SK-N-SH treated with all-trans-retinoic acid at 6 μM for 48 hours (cell line): ENCODE measurements at regions not wholly inside any gene's neighbourhood (a gene's known extent, or its start where the extent isn't known, plus 50 kb on each side); places are given as distances from the start of the nearest gene placed in this dataset.
"Not testable (repeated sequence)": the region's sequence is repeated elsewhere in the genome, so short reads cannot be mapped to it uniquely, and the experiment has no call there.

Experiments
- ATAC-seq: fragments of 200-7000 bp; cut with Tn5 transposase; 3 replicates; pipeline ENCODE4 v1.9.1; 2020; ENCODE audit warnings: mild to moderate bottlenecking, moderate library complexity
- ARNTL ChIP-seq: fragments of 450-650 bp; formaldehyde crosslinking; IDR thresholded peaks from 2 replicates; pipeline ENCODE4 v1.5.0; 2020; ENCODE audit warnings: low read depth, mild to moderate bottlenecking, moderate library complexity, borderline replicate concordance
- BACH2 ChIP-seq: fragments of 250-450 bp; sonication (Bioruptor Pico); IDR thresholded peaks from 2 replicates; pipeline ENCODE4 v1.9.0; 2021; ENCODE audit warnings: mild to moderate bottlenecking, borderline replicate concordance
- CSDC2 ChIP-seq: fragments of 250-450 bp; sonication (Bioruptor Pico); IDR thresholded peaks from 2 replicates; pipeline ENCODE4 v1.5.0; 2020; ENCODE audit warnings: mild to moderate bottlenecking, moderate library complexity
- ESRRG ChIP-seq: fragments of 250-450 bp; sonication (Bioruptor Pico); IDR thresholded peaks from 2 replicates; pipeline ENCODE4 v1.6.1; 2021; ENCODE audit warnings: mild to moderate bottlenecking
- GLIS3 ChIP-seq: fragments of 250-450 bp; sonication (Bioruptor Pico); IDR thresholded peaks from 2 replicates; pipeline ENCODE4 v1.5.0; 2020; ENCODE audit warnings: mild to moderate bottlenecking, moderate library complexity
- ISL1 ChIP-seq: fragments of 250-450 bp; sonication (Bioruptor Pico); IDR thresholded peaks from 2 replicates; pipeline ENCODE4 v2.1.2; 2022; ENCODE audit warnings: mild to moderate bottlenecking, moderate library complexity
- OSR1 ChIP-seq: fragments of 250-450 bp; sonication (Bioruptor Pico); IDR thresholded peaks from 2 replicates; pipeline ENCODE4 v1.8.0; 2022; ENCODE audit warnings: moderate library complexity, mild to moderate bottlenecking, inconsistent platforms
- PPARA ChIP-seq: fragments of 250-450 bp; sonication (Bioruptor Pico); IDR thresholded peaks from 2 replicates; pipeline ENCODE4 v1.5.0; 2020; ENCODE audit warnings: mild to moderate bottlenecking, borderline replicate concordance
- RARB ChIP-seq: fragments of 250-450 bp; sonication (Bioruptor Pico); IDR thresholded peaks from 2 replicates; pipeline ENCODE4 v1.8.0; 2021; ENCODE audit warnings: mild to moderate bottlenecking, moderate library complexity
- SNAI2 ChIP-seq: fragments of 250-450 bp; sonication (Bioruptor Pico); IDR thresholded peaks from 2 replicates; pipeline ENCODE4 v1.5.0; 2020; ENCODE audit warnings: mild to moderate bottlenecking, moderate library complexity
- TCF4 ChIP-seq: fragments of 250-450 bp; sonication (Bioruptor Pico); IDR thresholded peaks from 2 replicates; pipeline ENCODE4 v1.8.0; 2021; ENCODE audit warnings: mild to moderate bottlenecking, moderate library complexity, borderline replicate concordance
- TOX ChIP-seq: fragments of 250-450 bp; sonication (Bioruptor Pico); IDR thresholded peaks from 2 replicates; pipeline ENCODE4 v1.8.0; 2021; ENCODE audit warnings: mild to moderate bottlenecking, moderate library complexity, borderline replicate concordance
- ZFP3 ChIP-seq: fragments of 250-450 bp; sonication (Bioruptor Pico); IDR thresholded peaks from 2 replicates; pipeline ENCODE4 v1.5.0; 2020; ENCODE audit warnings: mild to moderate bottlenecking, moderate library complexity
- ZFP30 ChIP-seq: fragments of 450-650 bp; formaldehyde crosslinking; IDR thresholded peaks from 2 replicates; pipeline ENCODE4 v1.5.0; 2022; ENCODE audit warnings: mild to moderate bottlenecking, moderate library complexity
- ZNF565 ChIP-seq: fragments of 450-650 bp; formaldehyde crosslinking; conservative IDR thresholded peaks from 2 replicates; pipeline ENCODE4 v1.5.0; 2020; ENCODE audit warnings: low read depth, mild to moderate bottlenecking, moderate library complexity
- ZNF70 ChIP-seq: fragments of 450-650 bp; formaldehyde crosslinking; IDR thresholded peaks from 2 replicates; pipeline ENCODE4 v1.5.0; 2020; ENCODE audit warnings: mild to moderate bottlenecking, moderate library complexity
- ZNF8 ChIP-seq: fragments of 450-650 bp; formaldehyde crosslinking; IDR thresholded peaks from 2 replicates; pipeline ENCODE4 v1.5.0; 2020; ENCODE audit warnings: mild to moderate bottlenecking, moderate library complexity
- TF ChIP-seq, protein P1 (sequence below): fragments of 250-450 bp; sonication (Bioruptor Pico); IDR thresholded peaks from 2 replicates; pipeline ENCODE4 v1.8.0; 2020; ENCODE audit warnings: mild to moderate bottlenecking, moderate library complexity, borderline replicate concordance
- TF ChIP-seq, protein P2 (sequence below): fragments of 250-450 bp; sonication (Bioruptor Pico); IDR thresholded peaks from 2 replicates; pipeline ENCODE4 v1.8.0; 2021; ENCODE audit warnings: low read depth, mild to moderate bottlenecking, moderate library complexity, borderline replicate concordance
- TF ChIP-seq, protein P3 (sequence below): fragments of 250-450 bp; sonication (Bioruptor Pico); IDR thresholded peaks from 2 replicates; pipeline ENCODE4 v1.5.1; 2021; ENCODE audit warnings: mild to moderate bottlenecking, moderate library complexity
- TF ChIP-seq, protein P4 (sequence below): fragments of 250-450 bp; sonication (Bioruptor Pico); IDR thresholded peaks from 2 replicates; pipeline ENCODE4 v1.5.1; 2020; ENCODE audit warnings: low read depth, mild to moderate bottlenecking, moderate library complexity

DNA sequence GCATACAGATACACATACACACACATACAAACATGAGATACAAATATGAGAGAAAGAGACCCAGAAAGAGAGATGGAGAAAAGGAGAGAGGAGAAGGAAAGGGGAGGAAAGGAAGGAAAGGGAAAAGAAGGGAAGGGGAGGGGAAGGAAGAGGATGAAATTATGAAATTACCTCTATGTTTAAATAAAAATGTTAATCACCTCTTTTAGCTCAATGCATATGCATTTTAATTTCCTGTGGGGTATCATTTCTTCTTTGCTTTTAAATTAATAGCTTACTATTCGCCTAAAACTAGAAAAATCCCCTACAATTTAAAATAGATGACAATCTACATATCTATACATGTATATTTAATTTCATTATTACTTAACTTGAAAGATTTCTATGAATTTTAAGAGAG is 958.0 kb upstream of the CNTN5 start:
- ATAC-seq = no peak
- TF ChIP-seq GLIS3 (CRISPR knock-in tag) = no peak
- no peak for TF ChIP-seq CSDC2
- TF ChIP-seq BACH2 = no peak
- no peak for TF ChIP-seq ZNF565
- TF ChIP-seq TOX = no peak
- TF ChIP-seq, protein P1, sequence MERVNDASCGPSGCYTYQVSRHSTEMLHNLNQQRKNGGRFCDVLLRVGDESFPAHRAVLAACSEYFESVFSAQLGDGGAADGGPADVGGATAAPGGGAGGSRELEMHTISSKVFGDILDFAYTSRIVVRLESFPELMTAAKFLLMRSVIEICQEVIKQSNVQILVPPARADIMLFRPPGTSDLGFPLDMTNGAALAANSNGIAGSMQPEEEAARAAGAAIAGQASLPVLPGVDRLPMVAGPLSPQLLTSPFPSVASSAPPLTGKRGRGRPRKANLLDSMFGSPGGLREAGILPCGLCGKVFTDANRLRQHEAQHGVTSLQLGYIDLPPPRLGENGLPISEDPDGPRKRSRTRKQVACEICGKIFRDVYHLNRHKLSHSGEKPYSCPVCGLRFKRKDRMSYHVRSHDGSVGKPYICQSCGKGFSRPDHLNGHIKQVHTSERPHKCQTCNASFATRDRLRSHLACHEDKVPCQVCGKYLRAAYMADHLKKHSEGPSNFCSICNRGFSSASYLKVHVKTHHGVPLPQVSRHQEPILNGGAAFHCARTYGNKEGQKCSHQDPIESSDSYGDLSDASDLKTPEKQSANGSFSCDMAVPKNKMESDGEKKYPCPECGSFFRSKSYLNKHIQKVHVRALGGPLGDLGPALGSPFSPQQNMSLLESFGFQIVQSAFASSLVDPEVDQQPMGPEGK (CRISPR knock-in tag) = no peak
- no peak for TF ChIP-seq RARB (CRISPR knock-in tag)
- TF ChIP-seq, protein P2, sequence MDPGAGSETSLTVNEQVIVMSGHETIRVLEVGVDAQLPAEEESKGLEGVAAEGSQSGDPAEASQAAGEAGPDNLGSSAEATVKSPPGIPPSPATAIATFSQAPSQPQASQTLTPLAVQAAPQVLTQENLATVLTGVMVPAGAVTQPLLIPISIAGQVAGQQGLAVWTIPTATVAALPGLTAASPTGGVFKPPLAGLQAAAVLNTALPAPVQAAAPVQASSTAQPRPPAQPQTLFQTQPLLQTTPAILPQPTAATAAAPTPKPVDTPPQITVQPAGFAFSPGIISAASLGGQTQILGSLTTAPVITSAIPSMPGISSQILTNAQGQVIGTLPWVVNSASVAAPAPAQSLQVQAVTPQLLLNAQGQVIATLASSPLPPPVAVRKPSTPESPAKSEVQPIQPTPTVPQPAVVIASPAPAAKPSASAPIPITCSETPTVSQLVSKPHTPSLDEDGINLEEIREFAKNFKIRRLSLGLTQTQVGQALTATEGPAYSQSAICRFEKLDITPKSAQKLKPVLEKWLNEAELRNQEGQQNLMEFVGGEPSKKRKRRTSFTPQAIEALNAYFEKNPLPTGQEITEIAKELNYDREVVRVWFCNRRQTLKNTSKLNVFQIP (CRISPR knock-in tag) = no peak
- TF ChIP-seq, protein P3, sequence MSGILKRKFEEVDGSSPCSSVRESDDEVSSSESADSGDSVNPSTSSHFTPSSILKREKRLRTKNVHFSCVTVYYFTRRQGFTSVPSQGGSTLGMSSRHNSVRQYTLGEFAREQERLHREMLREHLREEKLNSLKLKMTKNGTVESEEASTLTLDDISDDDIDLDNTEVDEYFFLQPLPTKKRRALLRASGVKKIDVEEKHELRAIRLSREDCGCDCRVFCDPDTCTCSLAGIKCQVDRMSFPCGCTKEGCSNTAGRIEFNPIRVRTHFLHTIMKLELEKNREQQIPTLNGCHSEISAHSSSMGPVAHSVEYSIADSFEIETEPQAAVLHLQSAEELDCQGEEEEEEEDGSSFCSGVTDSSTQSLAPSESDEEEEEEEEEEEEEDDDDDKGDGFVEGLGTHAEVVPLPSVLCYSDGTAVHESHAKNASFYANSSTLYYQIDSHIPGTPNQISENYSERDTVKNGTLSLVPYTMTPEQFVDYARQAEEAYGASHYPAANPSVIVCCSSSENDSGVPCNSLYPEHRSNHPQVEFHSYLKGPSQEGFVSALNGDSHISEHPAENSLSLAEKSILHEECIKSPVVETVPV (CRISPR knock-in tag) = no peak
- TF ChIP-seq ZNF70 (CRISPR knock-in tag) = no peak
- TF ChIP-seq SNAI2 (CRISPR knock-in tag) = no peak

DNA sequence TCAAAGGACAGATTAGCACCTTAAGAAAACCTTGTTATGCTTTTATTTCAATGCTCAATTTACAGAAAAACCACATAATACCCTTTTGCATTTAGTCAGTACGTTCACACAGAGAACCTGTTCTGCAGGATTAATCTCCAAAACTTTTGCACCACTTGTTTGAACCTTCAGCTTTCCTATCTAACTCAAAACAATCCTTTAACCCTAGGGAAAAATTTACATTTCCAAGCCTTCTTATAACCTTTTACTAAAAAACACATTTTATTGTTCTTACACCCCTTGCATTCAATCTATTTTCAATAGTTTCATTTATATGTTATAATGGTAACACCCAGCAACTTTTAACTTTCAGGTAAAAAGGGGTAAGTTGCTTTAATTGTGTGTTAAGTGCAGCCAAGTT is 952.5 kb upstream of the CNTN5 start:
- TF ChIP-seq, protein P3 (CRISPR knock-in tag) = no peak
- TF ChIP-seq, protein P4, sequence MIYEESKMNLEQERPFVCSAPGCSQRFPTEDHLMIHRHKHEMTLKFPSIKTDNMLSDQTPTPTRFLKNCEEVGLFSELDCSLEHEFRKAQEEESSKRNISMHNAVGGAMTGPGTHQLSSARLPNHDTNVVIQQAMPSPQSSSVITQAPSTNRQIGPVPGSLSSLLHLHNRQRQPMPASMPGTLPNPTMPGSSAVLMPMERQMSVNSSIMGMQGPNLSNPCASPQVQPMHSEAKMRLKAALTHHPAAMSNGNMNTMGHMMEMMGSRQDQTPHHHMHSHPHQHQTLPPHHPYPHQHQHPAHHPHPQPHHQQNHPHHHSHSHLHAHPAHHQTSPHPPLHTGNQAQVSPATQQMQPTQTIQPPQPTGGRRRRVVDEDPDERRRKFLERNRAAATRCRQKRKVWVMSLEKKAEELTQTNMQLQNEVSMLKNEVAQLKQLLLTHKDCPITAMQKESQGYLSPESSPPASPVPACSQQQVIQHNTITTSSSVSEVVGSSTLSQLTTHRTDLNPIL (CRISPR knock-in tag) = no peak
- TF ChIP-seq PPARA (CRISPR knock-in tag) (no peak), ZNF8 (CRISPR knock-in tag) (no peak), ZFP3 (CRISPR knock-in tag) (no peak), TCF4 (CRISPR knock-in tag) (no peak), ZFP30 (no peak), ZNF565 (no peak), ESRRG (CRISPR knock-in tag) (no peak), TOX (no peak), ISL1 (no peak), OSR1 (CRISPR knock-in tag) (no peak), ARNTL (no peak), RARB (CRISPR knock-in tag) (no peak)
- no peak for ATAC-seq

DNA sequence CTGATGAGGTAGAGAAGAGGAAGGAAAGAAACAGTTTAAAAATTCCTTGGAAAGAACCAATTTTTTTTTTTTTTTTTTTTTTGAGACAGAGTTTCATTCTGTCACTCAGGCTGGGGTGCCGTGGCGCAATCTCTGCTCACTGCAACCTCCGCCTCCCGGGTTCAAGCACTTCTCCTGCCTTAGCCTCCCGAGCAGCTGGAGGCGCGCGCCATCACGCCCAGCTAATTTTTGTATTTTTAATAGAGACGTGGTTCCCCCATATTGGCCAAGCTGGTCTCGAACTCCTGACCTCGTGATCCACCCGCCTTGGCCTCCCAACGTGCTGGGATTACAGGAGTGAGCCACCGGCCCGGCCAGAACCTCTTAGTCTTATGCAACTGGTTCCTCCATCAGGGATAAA is 951.6 kb upstream of the CNTN5 start:
- ATAC-seq = not testable (repeated sequence)

DNA sequence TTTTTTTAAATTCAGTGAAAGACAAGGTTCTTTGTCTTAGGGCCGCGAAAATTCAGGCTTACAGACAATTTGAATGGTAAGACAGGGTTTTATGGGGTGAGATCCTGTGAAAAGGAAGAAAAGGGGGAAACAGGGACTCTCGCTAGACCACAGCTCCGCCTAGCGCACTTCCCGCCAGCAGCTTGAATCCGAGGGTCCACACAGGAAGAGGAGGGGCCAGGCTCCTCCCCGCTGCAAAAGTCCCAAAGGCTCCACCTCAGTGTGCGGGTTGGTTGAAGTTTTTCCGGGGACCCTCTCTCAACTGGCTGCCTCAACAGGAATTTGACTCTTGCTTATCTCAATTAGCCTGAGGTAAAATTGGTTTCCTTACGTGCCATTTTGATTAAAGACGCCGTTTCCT is 950.9 kb upstream of the CNTN5 start:
- TF ChIP-seq CSDC2 = no peak
- TF ChIP-seq TOX = no peak
- TF ChIP-seq, protein P4 (CRISPR knock-in tag) = no peak
- no peak for TF ChIP-seq ZNF565
- TF ChIP-seq, protein P3 (CRISPR knock-in tag) = no peak
- no peak for TF ChIP-seq ZNF8 (CRISPR knock-in tag)
- TF ChIP-seq ZFP30 = no peak
- TF ChIP-seq ESRRG (CRISPR knock-in tag) = no peak
- TF ChIP-seq ZFP3 (CRISPR knock-in tag) = no peak
- no peak for TF ChIP-seq BACH2
- TF ChIP-seq ARNTL = no peak
- no peak for ATAC-seq
